Ectodermal cell (in vitro differentiated cells): ENCODE measurements at regions not wholly inside any gene's neighbourhood (a gene's known extent, or its start where the extent isn't known, plus 50 kb on each side); places are given as distances from the start of the nearest gene placed in this dataset.
"Not testable (repeated sequence)": the region's sequence is repeated elsewhere in the genome, so short reads cannot be mapped to it uniquely, and the experiment has no call there.

Source experiments
- H3K27ac ChIP-seq: 2 replicates; pipeline ENCODE4 v1.7.0; 2013; ENCODE audit warnings: mild to moderate bottlenecking, low read depth, low read length; ENCODE audit not compliant: insufficient read depth, poor library complexity, severe bottlenecking
- H3K27me3 ChIP-seq: 2 replicates; pipeline ENCODE4 v1.7.0; 2013; ENCODE audit warnings: mild to moderate bottlenecking, low read length; ENCODE audit not compliant: insufficient read depth, control insufficient read depth, poor library complexity, severe bottlenecking
- H3K36me3 ChIP-seq: one replicate; pipeline ENCODE4 v1.7.0; 2013; ENCODE audit warnings: low read length; ENCODE audit not compliant: control insufficient read depth, insufficient read depth
- H3K4me1 ChIP-seq: one replicate; pipeline ENCODE4 v1.7.0; 2013; ENCODE audit warnings: low read length; ENCODE audit not compliant: control insufficient read depth, insufficient read depth
- H3K4me3 ChIP-seq: 2 replicates; pipeline ENCODE4 v1.7.0; 2013; ENCODE audit warnings: low read depth, low read length, control low read depth; ENCODE audit not compliant: insufficient read depth
- H3K9me3 ChIP-seq: 2 replicates; pipeline ENCODE4 v1.7.0; 2013; ENCODE audit warnings: mild to moderate bottlenecking, low read length, moderate library complexity; ENCODE audit not compliant: control insufficient read depth
- WGBS, 2 experiments: methylation state at CpG; one replicate each; pipeline ENCODE4 v1.1.7; 2013; ENCODE audit warnings: missing lambda C conversion rate in 2 of 2; 5-methylcytosine and 5-hydroxymethylcytosine counted together

DNA sequence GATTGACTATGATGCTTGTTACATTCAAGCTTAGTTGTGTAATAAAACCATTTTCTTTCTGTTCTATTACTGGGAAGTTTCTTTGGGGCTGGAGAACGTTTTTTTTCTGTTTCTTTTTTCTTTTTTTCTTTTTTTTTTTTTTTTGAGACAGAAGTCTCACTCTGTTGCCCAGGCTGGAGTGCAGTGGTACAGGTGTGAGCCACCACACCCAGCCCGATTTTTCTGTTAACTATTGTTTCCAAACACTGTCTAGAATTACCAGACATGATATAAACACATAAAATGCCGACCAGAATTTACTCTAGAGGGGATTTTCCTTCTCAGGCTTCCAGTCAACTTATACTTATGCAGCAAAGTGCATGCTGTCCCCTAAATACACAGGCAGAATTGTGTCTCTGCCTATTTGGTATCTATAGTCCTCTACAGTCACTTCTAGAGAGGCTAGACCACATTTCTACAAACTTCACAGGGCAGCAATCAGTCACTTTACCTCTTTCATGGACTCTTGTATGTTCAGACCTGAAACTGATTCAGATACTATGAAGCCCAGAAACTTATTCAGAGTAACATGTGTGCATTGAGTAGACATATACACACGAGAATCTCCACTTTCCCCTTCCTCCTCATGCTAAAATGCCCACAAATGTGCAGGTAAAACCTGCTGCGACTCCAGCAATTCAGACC, 121.2 kb downstream of the ZNF737 start:
- Histone ChIP-seq H3K9me3 (no peaks in the 10 kb centered on the region), H3K27me3 (no peaks in the 10 kb centered on the region), H3K4me1 (no peaks in the 10 kb centered on the region), H3K4me3 (no peak overlapping the region), H3K36me3 (no peaks in the 10 kb centered on the region), H3K27ac (no peak overlapping the region)
- 69 to 82% methylated on average over 3 to 5 of the region's 5 CpGs for WGBS, 2 experiments

GRCh38 chr19:20432266-20432842, 133.2 kb downstream of the ZNF737 start:
- 84 to 100% methylated on average over 1 to 2 of the region's 4 CpGs for WGBS, 2 experiments

GRCh38 chr19:20431826-20432225, 133.8 kb downstream of the ZNF737 start:
- no peaks in the 10 kb centered on the region for H3K36me3 ChIP-seq
- no peak overlapping the region for H3K4me3 ChIP-seq
- WGBS, 2 experiments = 90 to 93% methylated on average over 5 of the region's 5 CpGs

More at GRCh38 chr19:20432266-20432842, 133.2 kb downstream of the ZNF737 start:
- not testable (repeated sequence) for H3K4me1 ChIP-seq, H3K27ac ChIP-seq, H3K4me3 ChIP-seq, H3K36me3 ChIP-seq, H3K27me3 ChIP-seq, H3K9me3 ChIP-seq

DNA sequence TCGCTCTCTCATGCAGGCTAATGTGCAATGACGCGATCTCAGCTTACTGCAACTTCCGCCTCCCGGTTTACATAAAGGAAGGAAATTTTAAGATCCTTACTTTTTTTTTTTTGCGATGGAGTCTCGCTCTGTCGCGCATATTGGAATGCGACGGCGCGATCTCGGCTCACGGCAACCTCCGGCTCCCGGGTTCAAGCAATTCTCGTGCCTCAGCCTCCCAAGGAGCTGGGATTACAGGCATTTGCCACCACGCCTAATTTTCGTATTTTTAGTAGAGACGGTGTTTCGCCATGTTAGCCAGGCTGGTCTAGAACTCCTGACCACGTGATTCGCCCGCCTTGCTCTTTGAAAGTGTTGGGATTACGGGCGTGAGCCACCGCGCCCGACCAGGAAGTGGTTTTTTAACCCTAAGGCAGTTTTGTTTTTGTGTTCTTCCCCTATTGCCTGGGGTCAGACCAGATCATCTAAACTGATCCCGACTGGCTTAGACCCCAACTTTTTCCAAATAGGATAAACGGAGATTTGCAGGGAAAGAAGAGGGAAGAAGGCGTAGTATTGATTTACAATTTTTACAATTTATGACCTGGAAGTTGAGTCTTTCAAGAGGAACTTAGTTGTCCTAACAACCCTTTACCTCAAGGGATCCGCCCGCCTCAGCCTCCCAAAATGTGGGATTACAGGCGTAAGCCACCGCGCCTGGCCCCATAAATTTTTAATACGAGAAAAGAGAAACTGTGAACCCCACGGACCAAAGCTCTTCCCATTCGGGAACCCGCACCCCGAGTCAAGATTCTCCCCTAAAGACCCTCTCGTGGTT, 142.0 kb downstream of the ZNF737 start:
- peak overlapping the region; percentile 74 for H3K27ac ChIP-seq
- WGBS, 2 experiments = 3 to 5% methylated on average over 41 to 43 of the region's 44 CpGs
- H3K27me3 ChIP-seq = no peaks in the 10 kb centered on the region
- H3K4me1 ChIP-seq = no peaks in the 10 kb centered on the region
- H3K9me3 ChIP-seq = no peaks in the 10 kb centered on the region
- H3K36me3 ChIP-seq = no peaks in the 10 kb centered on the region
- H3K4me3 ChIP-seq = peak overlapping the region; percentile 81

More at GRCh38 chr19:20431826-20432225, 133.8 kb downstream of the ZNF737 start:
- H3K9me3 ChIP-seq = no peaks in the 10 kb centered on the region
- H3K27me3 ChIP-seq = no peaks in the 10 kb centered on the region
- H3K4me1 ChIP-seq = no peaks in the 10 kb centered on the region
- no peak overlapping the region for H3K27ac ChIP-seq

GRCh38 chr19:20422216-20423205, 143.1 kb downstream of the ZNF737 start:
- H3K27ac ChIP-seq = peak overlapping the region; percentile 72
- 49 to 57% methylated on average over 21 of the region's 22 CpGs for WGBS, 2 experiments
- no peaks in the 10 kb centered on the region for H3K36me3 ChIP-seq
- H3K27me3 ChIP-seq = no peaks in the 10 kb centered on the region
- peak overlapping the region; percentile 81 for H3K4me3 ChIP-seq
- H3K4me1 ChIP-seq = no peaks in the 10 kb centered on the region
- H3K9me3 ChIP-seq = no peaks in the 10 kb centered on the region

GRCh38 chr19:20416661-20417060, 148.9 kb downstream of the ZNF737 start:
- Histone ChIP-seq H3K27ac (no peak overlapping the region), H3K4me3 (no peak overlapping the region), H3K9me3 (no peaks in the 10 kb centered on the region), H3K27me3 (no peaks in the 10 kb centered on the region), H3K4me1 (no peaks in the 10 kb centered on the region), H3K36me3 (no peaks in the 10 kb centered on the region)
- WGBS, 2 experiments = 92% methylated on average over 1 of the region's 1 CpG; no CpG with 5 or more reads in 1 of the 2 experiments

GRCh38 chr19:20414120-20414519, 151.5 kb downstream of the ZNF737 start:
- H3K9me3 ChIP-seq = no peaks in the 10 kb centered on the region
- H3K36me3 ChIP-seq = no peaks in the 10 kb centered on the region
- H3K27ac ChIP-seq = no peak overlapping the region
- WGBS, 2 experiments = 97% methylated on average over 2 of the region's 2 CpGs
- H3K4me1 ChIP-seq = no peaks in the 10 kb centered on the region
- H3K4me3 ChIP-seq = no peak overlapping the region
- H3K27me3 ChIP-seq = no peaks in the 10 kb centered on the region

DNA sequence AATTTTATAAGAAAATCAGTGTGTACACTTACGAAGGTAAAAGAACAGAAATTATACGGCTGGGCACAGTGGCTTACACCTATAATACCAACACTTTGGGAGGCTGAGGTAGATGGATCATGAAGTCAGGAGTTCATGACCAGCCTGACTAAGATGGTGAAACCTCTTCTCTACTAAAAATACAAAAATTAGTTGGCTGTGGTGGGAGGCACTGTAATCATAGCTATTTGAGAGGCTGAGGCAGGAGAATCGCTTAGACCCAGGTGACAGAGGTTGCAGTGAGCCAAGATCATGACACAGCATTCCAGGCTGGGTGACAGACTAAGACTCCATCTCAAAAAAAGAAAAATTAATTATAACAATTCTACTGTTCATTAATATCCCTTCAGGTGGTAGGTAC, 151.9 kb downstream of the ZNF737 start:
- no peaks in the 10 kb centered on the region for H3K36me3 ChIP-seq
- no peaks in the 10 kb centered on the region for H3K4me1 ChIP-seq
- H3K27ac ChIP-seq = no peak overlapping the region
- WGBS, 2 experiments = 88 to 100% methylated on average over 1 to 3 of the region's 3 CpGs
- H3K27me3 ChIP-seq = no peaks in the 10 kb centered on the region
- H3K4me3 ChIP-seq = no peak overlapping the region
- H3K9me3 ChIP-seq = no peaks in the 10 kb centered on the region

DNA sequence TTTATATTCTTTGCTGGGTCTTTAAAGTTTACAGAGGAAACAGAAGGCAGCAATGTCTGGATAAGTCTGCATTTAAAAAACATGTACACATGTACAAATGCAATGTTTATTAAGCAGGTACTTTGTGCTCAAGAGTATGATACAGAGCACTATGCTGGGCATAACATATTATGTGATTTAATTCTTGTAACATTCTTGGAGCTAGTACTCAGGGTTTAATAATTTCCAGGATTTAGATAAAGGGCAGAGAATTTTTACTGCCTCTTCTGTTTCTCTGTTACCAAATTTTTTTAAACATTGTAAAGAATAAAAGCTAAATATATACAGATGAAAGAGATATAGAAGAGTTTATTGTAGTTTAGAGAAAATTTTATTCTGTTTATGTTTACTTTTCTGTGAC, 152.7 kb downstream of the ZNF737 start:
- Histone ChIP-seq H3K4me3 (no peak overlapping the region), H3K9me3 (no peaks in the 10 kb centered on the region), H3K27ac (no peak overlapping the region), H3K4me1 (no peaks in the 10 kb centered on the region), H3K36me3 (no peaks in the 10 kb centered on the region), H3K27me3 (no peaks in the 10 kb centered on the region)
